Stomach (tissue), 8 donors: ENCODE measurements at regions not wholly inside any gene's neighbourhood (a gene's known extent, or its start where the extent isn't known, plus 50 kb on each side); places are given as distances from the start of the nearest gene placed in this dataset.

Experiments used
- DNase-seq, 2 donors: peaks; one replicate each; pipeline versions ENCODE4 v3.0.0 to v3.0.0-alpha.2; 2013 to 2019
- H3K27ac ChIP-seq, 5 donors: fragments of 200-600 bp in 4 of 5; sonication (generic) in 4 of 5; one replicate each; pipeline ENCODE4 v1.5.1; 2013 to 2019; ENCODE audit warnings: mild to moderate bottlenecking in 1 of 5, moderate library complexity in 1 of 5
- H3K27me3 ChIP-seq, 3 donors: fragments of 200-600 bp; sonication (generic); one replicate each; pipeline ENCODE4 v1.5.1; 2017 to 2019; ENCODE audit warnings: mixed run types in 1 of 3
- H3K36me3 ChIP-seq, 4 donors: fragments of 200-600 bp; sonication (generic); 1 replicate in 3 of 4; 2 replicates in 1 of 4; pipeline ENCODE4 v1.5.1; 2016 to 2019
- H3K4me1 ChIP-seq, 4 donors: fragments of 200-600 bp; sonication (generic); one replicate each; pipeline ENCODE4 v1.5.1; 2016 to 2019
- H3K4me3 ChIP-seq, 4 donors: fragments of 200-600 bp; sonication (generic) in 3 of 4; one replicate each; pipeline ENCODE4 v1.5.1; 2016 to 2019; ENCODE audit warnings: mild to moderate bottlenecking in 1 of 4
- H3K9me3 ChIP-seq, 4 donors: fragments of 200-600 bp; sonication (generic); one replicate each; pipeline ENCODE4 v1.5.1; 2016 to 2019
- CTCF ChIP-seq, 7 experiments: fragments of 450-650 bp in 4 of 7; fragments of 200-600 bp in 3 of 7; sonication (generic) in 3 of 7; IDR thresholded peaks; one replicate each; pipeline ENCODE4 v1.5.1; 2016 to 2019; ENCODE audit warnings: antibody characterized with exemption in 7 of 7, control low read depth in 2 of 7, mild to moderate bottlenecking in 1 of 7
- EP300 ChIP-seq: sonication (generic); formaldehyde crosslinking; IDR thresholded peaks from one replicate; pipeline ENCODE4 v1.6.1; 2017; ENCODE audit warnings: antibody characterized with exemption
- POLR2A ChIP-seq, 4 donors: fragments of 450-650 bp; IDR thresholded peaks; one replicate each; pipeline ENCODE4 v1.6.1; 2016; ENCODE audit warnings: antibody characterized with exemption in 4 of 4, control low read depth in 2 of 4, mild to moderate bottlenecking in 1 of 4, moderate library complexity in 1 of 4
- POLR2AphosphoS5 ChIP-seq, 3 donors: sonication (generic); formaldehyde crosslinking; IDR thresholded peaks; one replicate each; pipeline ENCODE4 v1.6.1; 2016; ENCODE audit warnings: antibody characterized with exemption in 3 of 3
- WGBS, 5 donors: extraction: QIAGEN DNeasy Blood & Tissue Kit in 3 of 5; methylation state at CpG; one replicate each; pipeline versions ENCODE4 v1.1.5 to v1.1.7; 2013 to 2018; 5-methylcytosine and 5-hydroxymethylcytosine counted together
- intact Hi-C: fragments of 100-400 bp; cut with DNase I; formaldehyde crosslinking; loops from one replicate; pipeline ENCODE4 v1.15.1; 2023; ENCODE audit warnings: low total_unique reads
- donor health status: healthy with polysubstance abuse.
- donor health status: Bipolar disorder and iron deficiency.
- donor health status: healthy.

- TF ChIP-seq POLR2A (IDR thresholded peaks at IDR 0.05) = no peak
- no peak for TF ChIP-seq POLR2AphosphoS5 (IDR thresholded peaks at IDR 0.05)
- no peak for TF ChIP-seq CTCF (IDR thresholded peaks at IDR 0.05)
- TF ChIP-seq EP300 = no peak
- WGBS, 5 donors = 55 to 69% (median 55%) methylated on average over 9 to 10 of the region's 10 CpGs
- no peaks in the 10 kb centered on the region for H3K36me3 ChIP-seq
- intact Hi-C loops = no loop called here
- H3K27me3 ChIP-seq = no peaks in the 10 kb centered on the region
- no peaks in the 10 kb centered on the region for H3K4me1 ChIP-seq
- H3K4me3 ChIP-seq = no peak overlapping the region
- DNase-seq = peak in 1 of 2 donors; percentile 6
- H3K27ac ChIP-seq = no peak overlapping the region
- H3K9me3 ChIP-seq = peaks cover 0 to 17% (median 8%) of the 10 kb centered on the region in 4 donors
Measured at GRCh38 chr3:103446953-103447629, 1012.3 kb downstream of the ZPLD1 start.

GRCh38 chr3:103453152-103453551 is 1018.3 kb downstream of the ZPLD1 start:
- Histone ChIP-seq H3K4me3 (no peak overlapping the region), H3K4me1 (no peaks in the 10 kb centered on the region), H3K36me3 (no peaks in the 10 kb centered on the region), H3K27ac (no peak overlapping the region), H3K9me3 (peaks cover 0 to 4% (median 2%) of the 10 kb centered on the region in 4 donors), H3K27me3 (no peaks in the 10 kb centered on the region)
- DNase-seq = no peak
- 47 to 72% (median 66%) methylated on average over 1 of the region's 1 CpG for WGBS, 5 donors
- intact Hi-C loops = no loop called here
- TF ChIP-seq EP300 = no peak
- TF ChIP-seq POLR2A (IDR thresholded peaks at IDR 0.05) = no peak
- TF ChIP-seq POLR2AphosphoS5 (IDR thresholded peaks at IDR 0.05) = no peak

- DNase-seq = no peak
- WGBS, 5 donors = 63 to 82% (median 74%) methylated on average over 3 of the region's 3 CpGs
- Histone ChIP-seq H3K27me3 (no peaks in the 10 kb centered on the region), H3K9me3 (peaks cover 0 to 9% (median 4%) of the 10 kb centered on the region in 4 donors), H3K27ac (no peak overlapping the region), H3K4me1 (no peaks in the 10 kb centered on the region), H3K4me3 (no peak overlapping the region), H3K36me3 (no peaks in the 10 kb centered on the region)
- TF ChIP-seq CTCF (IDR thresholded peaks at IDR 0.05) = no peak
- TF ChIP-seq POLR2AphosphoS5 (IDR thresholded peaks at IDR 0.05) = no peak
- TF ChIP-seq POLR2A (IDR thresholded peaks at IDR 0.05) = no peak
- no peak for TF ChIP-seq EP300
- intact Hi-C loops = no loop called here
Measured at GRCh38 chr3:103459815-103460214, 1025.0 kb downstream of the ZPLD1 start.

GRCh38 chr3:103470498-103470897 is 1035.7 kb downstream of the ZPLD1 start:
- WGBS, 5 donors = 80 to 91% (median 89%) methylated on average over 5 of the region's 5 CpGs
- no peak for TF ChIP-seq EP300
- no peak for DNase-seq
- H3K27me3 ChIP-seq = no peaks in the 10 kb centered on the region
- no peak overlapping the region for H3K4me3 ChIP-seq
- H3K36me3 ChIP-seq = no peaks in the 10 kb centered on the region
- H3K27ac ChIP-seq = no peak overlapping the region
- H3K4me1 ChIP-seq = no peaks in the 10 kb centered on the region
- no peaks in the 10 kb centered on the region for H3K9me3 ChIP-seq
- intact Hi-C loops = no loop called here

- intact Hi-C loops = no loop called here
- H3K4me1 ChIP-seq = no peaks in the 10 kb centered on the region
- DNase-seq = no peak
- TF ChIP-seq POLR2A (IDR thresholded peaks at IDR 0.05) = no peak
- no peak for TF ChIP-seq CTCF (IDR thresholded peaks at IDR 0.05)
- no peak for TF ChIP-seq POLR2AphosphoS5 (IDR thresholded peaks at IDR 0.05)
- no peak for TF ChIP-seq EP300
- no peak overlapping the region for H3K4me3 ChIP-seq
- H3K27me3 ChIP-seq = no peaks in the 10 kb centered on the region
- H3K36me3 ChIP-seq = no peaks in the 10 kb centered on the region
- H3K9me3 ChIP-seq = no peaks in the 10 kb centered on the region
- no peak overlapping the region for H3K27ac ChIP-seq
Measured at GRCh38 chr3:103494011-103494410, 1059.2 kb downstream of the ZPLD1 start.
